BE2C (cell line): ENCODE measurements at regions not wholly inside any gene's neighbourhood (a gene's known extent, or its start where the extent isn't known, plus 50 kb on each side); places are given as distances from the start of the nearest gene placed in this dataset.
A peak's percentile ranks its signal among the peaks of the same experiment; 100 is the strongest.
"Not testable (repeated sequence)": the region's sequence is repeated elsewhere in the genome, so short reads cannot be mapped to it uniquely, and the experiment has no call there.

Experiments used
- DNase-seq: peaks from one replicate; pipeline ENCODE4 v3.0.0-alpha.2; 2020
- H3K27me3 ChIP-seq: fragments of 250-450 bp; sonication (Bioruptor Pico); 2 replicates; pipeline ENCODE4 v1.5.1; 2020; ENCODE audit warnings: mild to moderate bottlenecking
- H3K36me3 ChIP-seq: fragments of 250-450 bp; sonication (Bioruptor Pico); 2 replicates; pipeline ENCODE4 v1.5.1; 2020; ENCODE audit warnings: mild to moderate bottlenecking
- H3K4me1 ChIP-seq: fragments of 250-450 bp; sonication (Bioruptor Pico); 2 replicates; pipeline ENCODE4 v1.5.1; 2020
- H3K4me3 ChIP-seq: 2 replicates; pipeline ENCODE4 v1.5.1; 2011; ENCODE audit warnings: low read depth, low read length
- H3K9me3 ChIP-seq: fragments of 250-450 bp; sonication (Bioruptor Pico); 2 replicates; pipeline ENCODE4 v1.5.1; 2020
- CTCF ChIP-seq: IDR thresholded peaks from 2 replicates; pipeline ENCODE4 v1.5.1; 2012; ENCODE audit warnings: mild to moderate bottlenecking, low read depth, low read length

GRCh38 chr7:27442455-27442854, 199.9 kb downstream of the EVX1 start:
- no peaks in the 10 kb centered on the region for H3K27me3 ChIP-seq
- H3K4me3 ChIP-seq = no peak overlapping the region
- no peaks in the 10 kb centered on the region for H3K4me1 ChIP-seq
- no peaks in the 10 kb centered on the region for H3K9me3 ChIP-seq
- DNase-seq = no peak
- H3K36me3 ChIP-seq = no peaks in the 10 kb centered on the region
- no peak for TF ChIP-seq CTCF

GRCh38 chr7:27449046-27449445, 206.4 kb downstream of the EVX1 start:
- H3K4me3 ChIP-seq, H3K27me3 ChIP-seq, H3K36me3 ChIP-seq, DNase-seq, H3K9me3 ChIP-seq, H3K4me1 ChIP-seq: not testable (repeated sequence)

- H3K4me3 ChIP-seq = no peak overlapping the region
- no peaks in the 10 kb centered on the region for H3K27me3 ChIP-seq
- TF ChIP-seq CTCF = no peak
- peak; percentile 76 for DNase-seq
- peaks cover 13% of the 10 kb centered on the region; the same call in 1 of the 2 replicates for H3K4me1 ChIP-seq
- H3K36me3 ChIP-seq = no peaks in the 10 kb centered on the region
- H3K9me3 ChIP-seq = no peaks in the 10 kb centered on the region
Measured at GRCh38 chr7:27453702-27454405, 208.8 kb downstream of the HIBADH start.

GRCh38 chr7:27457120-27457519, 205.6 kb downstream of the HIBADH start:
- not testable (repeated sequence) for H3K4me3 ChIP-seq, DNase-seq, H3K27me3 ChIP-seq, H3K9me3 ChIP-seq, H3K36me3 ChIP-seq
- H3K4me1 ChIP-seq = peaks cover 13% of the 10 kb centered on the region; the same call in 1 of the 2 replicates

GRCh38 chr7:27457603-27458565, 204.8 kb downstream of the HIBADH start:
- DNase-seq, H3K4me3 ChIP-seq, H3K27me3 ChIP-seq, H3K36me3 ChIP-seq, H3K9me3 ChIP-seq: not testable (repeated sequence)
- H3K4me1 ChIP-seq = peaks cover 11% of the 10 kb centered on the region; the same call in 1 of the 2 replicates

- H3K27me3 ChIP-seq = no peaks in the 10 kb centered on the region
- H3K4me3 ChIP-seq = no peak overlapping the region
- TF ChIP-seq CTCF = no peak
- peaks cover 7% of the 10 kb centered on the region; the same call in 1 of the 2 replicates for H3K4me1 ChIP-seq
- no peaks in the 10 kb centered on the region for H3K9me3 ChIP-seq
- H3K36me3 ChIP-seq = no peaks in the 10 kb centered on the region
- no peak for DNase-seq
Measured at GRCh38 chr7:27459021-27459730, 203.5 kb downstream of the HIBADH start.

GRCh38 chr7:27459731-27460053, 203.0 kb downstream of the HIBADH start:
- TF ChIP-seq CTCF = no peak
- H3K27me3 ChIP-seq = no peaks in the 10 kb centered on the region
- H3K36me3 ChIP-seq = no peaks in the 10 kb centered on the region
- peaks cover 7% of the 10 kb centered on the region; the same call in 1 of the 2 replicates for H3K4me1 ChIP-seq
- no peak for DNase-seq
- no peak overlapping the region for H3K4me3 ChIP-seq
- no peaks in the 10 kb centered on the region for H3K9me3 ChIP-seq
